Transverse colon (tissue), 4 donors: ENCODE measurements at regions not wholly inside any gene's neighbourhood (a gene's known extent, or its start where the extent isn't known, plus 50 kb on each side); places are given as distances from the start of the nearest gene placed in this dataset.

Experiments
- DNase-seq: peaks from one replicate; pipeline ENCODE4 v3.0.0-alpha.2; 2019
- H3K27ac ChIP-seq, 4 donors: fragments of 200-600 bp; sonication (generic); 2 replicates each; pipeline ENCODE4 v1.5.1; 2016 to 2018; ENCODE audit warnings: inconsistent platforms in 4 of 4
- H3K27me3 ChIP-seq: fragments of 200-600 bp; sonication (generic); 2 replicates; pipeline ENCODE4 v1.5.1; 2017; ENCODE audit warnings: inconsistent platforms
- H3K36me3 ChIP-seq, 4 donors: fragments of 200-600 bp; sonication (generic); 2 replicates each; pipeline ENCODE4 v1.5.1; 2017 to 2019; ENCODE audit warnings: inconsistent platforms in 4 of 4
- H3K4me1 ChIP-seq, 4 donors: fragments of 200-600 bp; sonication (generic); 2 replicates each; pipeline ENCODE4 v1.5.1; 2017 to 2020; ENCODE audit warnings: inconsistent platforms in 4 of 4
- H3K4me3 ChIP-seq, 4 donors: fragments of 200-600 bp; sonication (generic); 1 replicate in 1 of 4; 2 replicates in 3 of 4; pipeline versions ENCODE4 v1.5.1 to v1.6.1; 2017 to 2019; ENCODE audit warnings: inconsistent platforms in 4 of 4
- H3K9me3 ChIP-seq, 2 donors: fragments of 200-600 bp; sonication (generic); 2 replicates each; pipeline ENCODE4 v1.5.1; 2017 to 2019; ENCODE audit warnings: inconsistent platforms in 2 of 2
- CTCF ChIP-seq, 5 experiments: fragments of 200-600 bp in 3 of 5; fragments of 450-650 bp in 2 of 5; sonication (generic) in 3 of 5; IDR thresholded peaks; 1 replicate in 2 of 5; 2 replicates in 3 of 5; pipeline ENCODE4 v1.5.1; 2016 to 2017; ENCODE audit warnings: antibody characterized with exemption in 5 of 5, inconsistent platforms in 3 of 5, mild to moderate bottlenecking in 2 of 5, moderate library complexity in 1 of 5
- EP300 ChIP-seq: sonication (generic); formaldehyde crosslinking; IDR thresholded peaks from one replicate; pipeline ENCODE4 v1.6.1; 2017; ENCODE audit warnings: antibody characterized with exemption, low read depth
- POLR2A ChIP-seq: fragments of 450-650 bp; IDR thresholded peaks from one replicate; pipeline ENCODE4 v1.6.1; 2016; ENCODE audit warnings: antibody characterized with exemption, mild to moderate bottlenecking, moderate library complexity
- POLR2AphosphoS5 ChIP-seq, 3 donors: sonication (generic); formaldehyde crosslinking; IDR thresholded peaks; one replicate each; pipeline ENCODE4 v1.6.1; 2016; ENCODE audit warnings: antibody characterized with exemption in 3 of 3
- WGBS, 2 donors: methylation state at CpG; one replicate each; pipeline ENCODE4 v1.1.5; 2018; ENCODE audit warnings: low coverage in 1 of 2; 5-methylcytosine and 5-hydroxymethylcytosine counted together
- in situ Hi-C, 4 donors: fragments of 200-750 bp; cut with MboI; loops; one replicate each; pipeline versions ENCODE4 v1.15.0 to v1.15.1; 2017; ENCODE audit warnings: low sequenced_read_pairs in 3 of 4, low pct_ligation_motif_present in 1 of 4, low pct_unique_long_range_greater_than_20kb in 1 of 4
- intact Hi-C: fragments of 100-400 bp; cut with DNase I; formaldehyde crosslinking; loops from one replicate; pipeline ENCODE4 v1.15.1; 2023; ENCODE audit warnings: low total_unique reads

DNA sequence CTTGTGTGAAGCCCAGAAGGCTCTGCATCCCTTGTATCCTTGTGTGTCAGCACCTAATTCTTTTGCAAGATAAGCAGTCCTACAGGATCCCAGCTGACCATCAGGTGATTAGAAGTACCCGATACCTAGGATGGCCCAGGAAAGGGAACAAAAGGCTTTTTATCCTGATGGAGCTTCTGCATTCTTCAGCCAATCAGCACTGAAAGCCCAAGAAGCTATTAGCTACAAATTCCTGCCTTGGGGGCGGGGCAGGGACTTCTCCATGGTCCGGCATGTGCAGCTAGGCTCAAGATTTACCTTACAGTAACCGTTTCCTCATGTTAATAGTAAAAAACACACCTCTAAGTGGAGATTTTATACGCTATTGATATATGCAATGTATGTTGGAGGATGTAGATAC is 264.6 kb upstream of the THUMPD2 start:
- no peak overlapping the region for H3K27ac ChIP-seq
- in situ Hi-C loops = no loop called here
- TF ChIP-seq EP300 (no peak), CTCF (IDR thresholded peaks at IDR 0.05) (no peak), POLR2AphosphoS5 (IDR thresholded peaks at IDR 0.05) (no peak), POLR2A (no peak)

DNA sequence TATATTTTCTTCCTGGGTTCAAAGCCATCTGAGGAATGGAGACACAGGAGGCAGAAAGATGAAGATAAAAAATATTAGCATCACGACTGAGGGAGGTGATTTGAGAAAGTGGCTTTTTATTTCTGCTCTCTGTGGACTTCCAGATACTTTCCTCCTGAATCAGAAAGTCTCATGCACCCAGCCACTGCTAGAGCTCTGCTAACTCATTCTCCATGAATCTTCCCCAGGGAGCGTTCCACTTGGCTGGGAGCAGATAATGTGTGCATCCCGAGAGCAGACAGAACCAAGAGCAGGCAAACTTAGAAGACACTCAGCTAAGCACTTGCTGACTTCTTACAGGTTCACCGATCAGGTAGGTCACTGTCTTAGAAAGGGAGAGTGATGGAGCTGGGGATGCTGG is 264.1 kb upstream of the THUMPD2 start:
- Histone ChIP-seq H3K9me3 (no peaks in the 10 kb centered on the region), H3K4me3 (no peak overlapping the region), H3K36me3 (no peaks in the 10 kb centered on the region), H3K27ac (no peak overlapping the region), H3K27me3 (no peaks in the 10 kb centered on the region), H3K4me1 (peaks cover 0 to 8% (median 0%) of the 10 kb centered on the region in 4 donors)
- intact Hi-C loops (no loop called here), in situ Hi-C loops (no loop called here)
- WGBS, 2 donors = 80 to 81% methylated on average over 3 to 4 of the region's 4 CpGs
- no peak for DNase-seq
- no peak for TF ChIP-seq EP300
- no peak for TF ChIP-seq CTCF (IDR thresholded peaks at IDR 0.05)
- no peak for TF ChIP-seq POLR2AphosphoS5 (IDR thresholded peaks at IDR 0.05)
- TF ChIP-seq POLR2A = no peak

More for the DNA sequence above, 264.6 kb upstream of the THUMPD2 start:
- H3K4me1 ChIP-seq = peaks cover 0 to 8% (median 0%) of the 10 kb centered on the region in 4 donors
- H3K36me3 ChIP-seq = no peaks in the 10 kb centered on the region
- H3K27me3 ChIP-seq = no peaks in the 10 kb centered on the region
- no peaks in the 10 kb centered on the region for H3K9me3 ChIP-seq
- 65 to 83% methylated on average over 2 to 5 of the region's 5 CpGs for WGBS, 2 donors
- no peak overlapping the region for H3K4me3 ChIP-seq
- no peak for DNase-seq
- intact Hi-C loops = no loop called here

DNA sequence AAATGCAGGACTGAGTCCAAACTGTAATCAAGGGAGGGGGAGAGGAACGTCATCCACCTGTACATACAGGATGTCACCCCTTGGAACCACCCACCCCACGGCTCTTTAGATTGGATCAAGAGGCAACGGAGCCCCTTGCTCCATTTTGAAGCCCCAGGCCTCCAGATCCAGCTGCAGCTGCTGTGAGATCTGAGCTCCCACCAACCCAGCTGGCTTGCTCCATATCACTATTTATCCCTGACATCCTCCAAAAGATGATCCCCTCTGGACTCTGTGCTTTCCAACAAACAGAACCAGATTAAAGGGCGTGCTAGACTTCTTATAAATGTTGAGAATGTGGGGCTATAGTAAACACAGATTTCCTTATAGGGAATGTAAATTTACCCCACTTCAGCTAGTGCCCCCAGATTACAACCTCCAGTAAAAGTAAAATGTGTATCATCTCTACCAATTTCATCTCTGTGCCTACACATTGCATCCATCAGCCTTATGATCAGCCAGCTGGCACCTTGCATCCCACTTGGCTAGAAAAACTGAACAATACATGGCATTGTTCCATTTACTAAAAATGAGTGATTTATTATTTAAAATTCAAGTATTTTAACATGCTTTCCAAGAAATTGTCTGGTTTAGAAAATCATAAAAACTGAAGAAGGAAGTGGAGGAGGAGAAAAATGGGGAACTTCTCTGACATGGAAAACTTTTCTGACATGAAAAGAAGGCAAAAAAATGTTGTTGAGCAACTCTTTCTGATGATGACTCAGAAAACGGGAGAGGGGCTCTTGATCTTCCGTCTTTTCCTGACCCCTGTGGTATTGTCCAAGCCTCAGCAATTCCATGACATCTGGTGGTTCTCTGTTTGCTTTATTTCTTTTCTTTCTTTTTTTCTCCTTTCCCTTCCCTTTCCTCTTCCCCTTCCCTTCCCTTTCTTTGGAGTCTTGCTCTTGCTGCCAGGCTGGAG is 262.6 kb upstream of the THUMPD2 start:
- DNase-seq = no peak
- Histone ChIP-seq H3K27ac (peak overlapping the region in 1 of 4 donors; percentile 33), H3K4me3 (no peak overlapping the region), H3K36me3 (no peaks in the 10 kb centered on the region), H3K4me1 (peaks cover 0 to 8% (median 0%) of the 10 kb centered on the region in 4 donors), H3K27me3 (no peaks in the 10 kb centered on the region), H3K9me3 (no peaks in the 10 kb centered on the region)
- no peak for TF ChIP-seq EP300
- TF ChIP-seq POLR2A = no peak
- no peak for TF ChIP-seq CTCF (IDR thresholded peaks at IDR 0.05)
- no peak for TF ChIP-seq POLR2AphosphoS5 (IDR thresholded peaks at IDR 0.05)
- intact Hi-C loops = no loop called here
- 50 to 52% methylated on average over 4 to 6 of the region's 6 CpGs for WGBS, 2 donors
- in situ Hi-C loops = no loop called here

DNA sequence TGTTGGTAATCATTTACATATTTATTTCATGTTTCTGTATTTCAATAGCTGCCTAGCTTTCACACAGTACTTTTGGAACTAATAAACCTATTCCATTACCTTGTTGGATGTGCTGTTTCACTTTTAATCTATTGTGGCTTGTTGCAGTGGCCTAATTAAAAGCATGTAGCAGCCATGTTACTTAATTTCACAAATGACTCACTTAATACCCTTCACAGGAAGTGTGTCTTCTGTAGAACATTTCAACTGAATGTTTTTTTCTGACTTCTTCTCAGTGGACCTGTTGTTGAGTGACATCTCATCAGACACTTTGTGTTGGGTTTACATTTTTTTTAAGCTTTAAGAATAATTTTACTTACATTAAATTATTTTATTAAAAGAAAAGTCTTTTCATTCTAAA is 260.5 kb upstream of the THUMPD2 start:
- in situ Hi-C loops (no loop called here), intact Hi-C loops (no loop called here)
- Histone ChIP-seq H3K27me3 (no peaks in the 10 kb centered on the region), H3K36me3 (no peaks in the 10 kb centered on the region), H3K4me3 (no peak overlapping the region), H3K4me1 (peaks cover 0 to 8% (median 0%) of the 10 kb centered on the region in 4 donors), H3K27ac (no peak overlapping the region), H3K9me3 (no peaks in the 10 kb centered on the region)
- TF ChIP-seq EP300 = no peak
- TF ChIP-seq POLR2A = no peak
- TF ChIP-seq CTCF (IDR thresholded peaks at IDR 0.05) = no peak
- no peak for TF ChIP-seq POLR2AphosphoS5 (IDR thresholded peaks at IDR 0.05)
- no peak for DNase-seq
